ENCODE measurements at regions not wholly inside any gene's neighbourhood (a gene's known extent, or its start where the extent isn't known, plus 50 kb on each side); places are given as distances from the start of the nearest gene placed in this dataset.

- no peak for TF ChIP-seq POLR2A (IDR thresholded peaks at IDR 0.05; ENCODE audit: low read length)
- TF ChIP-seq GATA1 (IDR thresholded peaks at IDR 0.05; ENCODE audit: low read depth, low read length), result no peak
Measured at GRCh38 chr4:178470996-178471784, 1029.0 kb upstream of the AGA start.

Data from erythroblast (primary cell).